GM04504 (cell line): ENCODE measurements at regions not wholly inside any gene's neighbourhood (a gene's known extent, or its start where the extent isn't known, plus 50 kb on each side); places are given as distances from the start of the nearest gene placed in this dataset.
"Not testable (repeated sequence)": the region's sequence is repeated elsewhere in the genome, so short reads cannot be mapped to it uniquely, and the experiment has no call there.

Experiments used
- DNase-seq: peaks from one replicate; pipeline ENCODE4 v3.0.0-alpha.2; 2012; ENCODE audit warnings: low read depth

- DNase-seq, result no peak
Measured at GRCh38 chr5:115439042-115439441, 105.5 kb downstream of the FEM1C start.

- no peak for DNase-seq
Measured at GRCh38 chr5:115435778-115436712, 108.5 kb downstream of the FEM1C start.

GRCh38 chr5:115435065-115435777, 109.4 kb downstream of the FEM1C start:
- no peak for DNase-seq

DNA sequence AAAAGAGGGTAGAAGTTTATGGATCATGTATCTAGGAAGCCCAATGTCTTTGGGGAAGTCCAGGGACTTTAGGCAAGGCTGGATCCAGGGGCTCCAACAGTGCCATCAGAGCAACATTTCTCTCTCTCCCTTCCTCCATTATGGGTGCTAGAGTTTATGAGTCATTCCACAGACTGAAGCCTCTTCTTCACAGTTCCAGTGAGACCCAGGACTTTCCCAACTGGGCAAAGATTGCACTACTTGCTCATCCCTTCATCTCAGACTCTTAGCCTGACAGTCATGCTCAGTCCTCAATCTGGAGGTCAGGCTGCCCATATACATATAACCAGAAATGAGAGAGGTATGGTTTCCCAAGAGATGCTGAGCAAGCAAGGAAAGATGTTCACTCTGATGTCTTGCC, 110.7 kb downstream of the FEM1C start:
- no peak for DNase-seq

GRCh38 chr5:115432691-115433090, 111.9 kb downstream of the FEM1C start:
- DNase-seq, result no peak

GRCh38 chr5:115431116-115431515, 113.5 kb downstream of the FEM1C start:
- no peak for DNase-seq

DNA sequence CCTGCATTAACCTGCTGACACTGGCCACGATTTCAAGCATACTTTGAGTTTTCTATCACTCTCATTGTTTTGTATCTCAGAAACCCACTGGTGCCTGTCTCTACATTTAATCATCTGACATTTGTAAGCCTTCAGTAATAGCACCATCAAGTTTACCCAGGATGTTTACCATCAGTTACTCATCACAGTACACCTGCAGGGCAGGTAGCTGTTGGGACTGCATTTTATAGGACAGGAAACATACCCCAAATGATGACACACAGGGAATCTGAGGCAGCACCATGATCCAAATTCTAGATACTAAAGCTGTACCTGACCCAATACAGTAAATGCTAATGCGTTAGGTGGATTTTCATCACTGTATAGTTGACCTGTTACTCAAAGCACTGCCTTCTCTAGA, 114.2 kb downstream of the FEM1C start:
- no peak for DNase-seq

- DNase-seq, result no peak
Measured at GRCh38 chr5:115429345-115429940, 115.1 kb downstream of the FEM1C start.

DNA sequence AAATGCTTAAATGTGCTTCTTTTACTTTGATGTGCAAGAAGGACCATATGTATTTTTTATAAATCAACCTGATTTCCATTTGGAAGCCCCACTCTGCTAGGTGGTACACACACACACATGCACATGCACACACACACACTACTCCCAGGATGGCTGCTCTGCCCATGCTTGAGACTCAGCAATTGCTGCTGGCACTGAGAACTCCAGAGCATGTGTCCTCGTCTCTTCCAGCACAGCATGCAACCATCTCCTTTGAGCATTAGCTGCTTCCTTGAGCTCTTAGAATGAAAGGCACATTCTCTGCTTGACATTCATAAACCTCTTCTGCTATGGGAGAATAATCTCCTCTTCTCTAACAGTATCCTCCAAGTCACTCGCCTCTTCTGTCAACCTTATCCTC, 115.9 kb downstream of the FEM1C start:
- DNase-seq, result no peak

DNA sequence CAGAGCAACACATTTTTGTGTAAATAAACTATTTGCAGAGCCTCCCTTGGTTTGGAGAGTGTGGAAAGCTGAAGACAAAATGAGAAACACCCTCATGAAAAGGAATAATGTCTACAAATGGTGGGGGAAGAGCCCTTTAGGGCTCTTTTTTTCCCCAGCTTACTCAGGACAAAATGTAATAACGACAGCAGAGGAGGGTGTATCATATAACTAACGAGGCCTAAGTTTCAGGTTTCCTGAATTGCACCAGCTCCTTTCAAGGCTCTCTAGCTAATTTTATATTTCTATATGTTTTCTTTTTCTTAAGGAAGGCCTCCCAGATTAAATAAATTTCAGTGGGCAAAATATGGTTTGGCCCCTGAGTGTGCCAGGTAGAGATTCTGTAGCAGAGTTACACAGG, 116.3 kb downstream of the FEM1C start:
- no peak for DNase-seq

DNA sequence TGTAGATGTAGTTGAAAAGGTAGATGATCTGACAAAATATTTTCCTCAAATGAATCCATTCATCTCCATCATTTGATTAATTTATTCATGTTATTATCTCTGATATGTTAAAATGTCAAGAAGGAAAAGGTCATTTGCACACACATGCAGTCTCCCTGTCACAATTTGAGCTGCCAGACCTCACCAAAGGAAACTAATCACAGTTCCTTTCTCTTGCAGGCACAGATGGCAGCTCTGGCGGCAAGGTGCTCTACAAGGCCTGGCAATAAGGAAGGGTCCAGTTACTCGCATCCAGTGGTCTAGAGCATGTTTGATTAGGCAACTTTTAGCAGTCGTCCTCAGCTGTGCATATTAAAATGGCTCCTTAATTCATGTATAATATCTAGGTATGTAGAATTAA, 120.1 kb downstream of the FEM1C start:
- no peak for DNase-seq

- no peak for DNase-seq
Measured at GRCh38 chr5:115424030-115424429, 120.5 kb downstream of the FEM1C start.

DNA sequence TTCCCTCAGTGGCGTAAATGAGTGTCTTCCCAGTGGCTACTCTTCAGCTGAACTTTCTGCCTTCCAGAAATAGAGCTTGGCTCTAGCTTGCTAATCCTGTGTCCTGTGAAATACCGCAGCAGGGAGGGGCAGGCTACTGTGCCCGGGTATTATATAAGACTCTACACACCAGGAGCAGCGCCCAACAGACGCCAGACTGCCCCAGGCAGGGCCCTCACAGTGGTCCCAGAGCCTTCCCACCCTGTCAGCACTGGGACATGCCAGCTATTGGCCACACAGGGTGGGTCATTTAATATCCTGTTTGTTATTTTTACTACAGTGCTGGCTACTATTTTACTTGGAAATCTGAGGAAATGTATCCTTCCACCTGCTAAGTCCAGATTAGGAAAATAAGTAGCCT, 121.0 kb downstream of the FEM1C start:
- no peak for DNase-seq

- no peak for DNase-seq
Measured at GRCh38 chr5:115423051-115423450, 121.5 kb downstream of the FEM1C start.

GRCh38 chr5:115420812-115421211, 123.8 kb downstream of the FEM1C start:
- not testable (repeated sequence) for DNase-seq

DNA sequence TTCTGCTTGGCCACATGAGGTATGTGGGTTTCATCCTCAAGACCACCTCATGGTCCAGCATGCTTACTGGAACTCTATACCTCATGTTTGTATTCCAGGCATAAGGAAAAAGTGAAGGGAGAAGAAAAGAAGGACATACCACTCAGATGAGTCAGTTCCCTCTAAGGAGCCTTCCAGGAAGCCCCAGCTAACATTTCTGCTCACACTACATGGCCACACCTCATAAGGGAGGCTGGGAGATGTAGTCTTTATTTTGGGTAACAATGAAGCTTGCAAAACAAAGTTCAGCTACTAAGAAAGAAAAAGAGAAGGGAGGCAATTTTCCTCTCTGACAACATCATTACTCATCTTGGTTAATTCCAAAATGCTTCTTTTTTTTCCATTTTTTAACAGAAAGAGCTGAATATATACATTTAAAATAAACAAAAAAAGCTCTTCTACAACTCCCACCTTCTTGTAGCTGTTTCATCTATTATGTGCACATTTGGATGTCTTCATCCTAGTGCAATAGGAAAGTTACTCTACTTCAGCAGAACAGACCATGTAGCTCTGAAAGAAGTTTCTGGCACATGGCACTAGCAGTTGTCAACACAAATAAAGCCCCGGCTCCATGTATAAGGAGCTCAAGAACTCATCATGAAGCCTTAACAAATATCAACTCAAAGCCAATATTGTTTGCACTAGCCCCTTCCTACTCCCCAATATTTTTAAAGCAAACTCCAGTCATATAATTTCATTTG, 123.6 kb upstream of the CCDC112 start:
- DNase-seq, result peak; percentile 78

GRCh38 chr5:115418788-115419187, 122.3 kb upstream of the CCDC112 start:
- DNase-seq, result no peak

- DNase-seq, result no peak
Measured at GRCh38 chr5:115417076-115417475, 120.6 kb upstream of the CCDC112 start.

DNA sequence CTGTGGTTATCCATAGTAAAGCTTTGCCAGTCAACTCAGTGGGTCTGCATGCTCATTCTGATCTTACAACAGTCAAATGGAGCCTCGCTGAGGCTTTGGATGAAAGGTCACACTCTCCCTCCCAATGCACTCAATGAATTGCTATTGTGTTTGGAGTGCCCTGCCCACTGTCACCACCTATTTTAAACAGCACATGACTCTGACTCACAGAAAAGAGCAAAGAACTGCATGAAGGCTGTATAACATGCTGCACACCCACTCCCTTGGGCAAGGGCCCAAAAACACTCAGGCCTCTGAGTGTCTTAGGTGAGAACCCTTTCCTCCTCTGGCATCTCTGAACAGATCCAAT, 118.7 kb upstream of the CCDC112 start:
- DNase-seq, result no peak

DNA sequence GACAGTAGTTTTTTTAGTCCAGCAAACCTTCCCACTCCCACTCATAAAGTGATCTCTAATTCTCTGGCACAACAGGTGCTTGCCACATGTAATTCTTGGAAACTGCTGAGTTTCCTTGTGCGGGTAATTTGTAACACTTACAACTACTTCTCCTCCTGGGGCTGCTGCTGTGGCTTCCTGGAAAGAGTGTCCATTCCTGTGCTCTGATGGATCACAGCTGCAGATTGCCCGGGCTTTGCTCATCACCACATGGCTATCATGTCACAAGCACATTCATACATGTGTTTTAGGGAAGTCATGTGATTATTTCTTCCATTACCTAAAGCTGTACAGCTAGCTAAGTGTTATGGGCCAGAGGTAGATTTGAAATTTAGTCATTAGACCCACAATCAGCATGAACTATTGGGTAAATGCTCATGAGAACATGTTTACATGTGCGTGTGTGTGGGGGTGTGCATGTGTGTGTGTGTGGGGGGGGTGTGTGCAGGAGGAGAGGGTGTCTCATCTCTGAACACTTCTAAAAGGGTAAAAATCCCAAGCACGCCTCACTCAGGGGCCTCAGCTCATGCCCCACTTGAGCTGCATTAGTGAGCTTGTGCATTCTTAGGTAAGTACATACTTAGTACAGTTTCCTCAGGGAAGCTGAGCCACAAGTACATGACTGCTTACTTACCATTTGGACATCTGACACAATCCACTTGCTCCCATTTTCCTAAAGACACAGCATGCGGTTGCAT, 118.1 kb upstream of the CCDC112 start:
- peak; percentile 92 for DNase-seq

GRCh38 chr5:115413651-115414050, 117.2 kb upstream of the CCDC112 start:
- no peak for DNase-seq

DNA sequence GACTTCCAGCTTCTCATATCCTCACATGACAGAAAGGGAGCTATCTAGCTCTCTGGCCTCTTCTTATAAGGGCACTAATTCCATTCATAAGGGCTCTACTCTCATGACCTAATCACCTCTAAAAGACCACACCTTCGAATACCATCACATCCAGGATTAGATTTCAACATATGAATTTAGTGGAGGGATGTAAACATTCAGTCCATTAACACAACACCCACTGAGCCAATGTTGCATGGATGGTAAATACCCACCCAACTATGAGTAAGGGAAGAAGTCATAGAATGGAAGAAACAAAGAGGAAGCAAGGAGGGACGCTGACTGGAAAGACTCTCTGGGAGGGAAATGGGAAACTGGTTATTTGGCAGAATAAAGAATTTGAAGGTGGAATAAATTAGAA, 112.6 kb upstream of the CCDC112 start:
- no peak for DNase-seq
